ENCODE measurements at regions not wholly inside any gene's neighbourhood (a gene's known extent, or its start where the extent isn't known, plus 50 kb on each side); places are given as distances from the start of the nearest gene placed in this dataset.

GRCh38 chr10:78366663-78367411 lies 333.2 kb downstream of the RPS24 start:
- no peak for DNase-seq (ENCODE audit: low spot score)

GRCh38 chr10:78367751-78368150 lies 334.1 kb downstream of the RPS24 start:
- no peak for DNase-seq (ENCODE audit: low spot score)

- no peak for DNase-seq (ENCODE audit: low spot score)
These were observed 337.5 kb downstream of the RPS24 start for GRCh38 chr10:78371136-78371535.

- DNase-seq (ENCODE audit: low spot score): no peak
These were observed 339.1 kb downstream of the RPS24 start for GRCh38 chr10:78372806-78373205.

GRCh38 chr10:78374331-78375028 lies 340.8 kb downstream of the RPS24 start:
- DNase-seq (ENCODE audit: low spot score): no peak

GRCh38 chr10:78375854-78376785 lies 342.5 kb downstream of the RPS24 start:
- DNase-seq (ENCODE audit: low spot score): no peak

- DNase-seq (ENCODE audit: low spot score): no peak
These were observed 343.7 kb downstream of the RPS24 start for GRCh38 chr10:78377356-78377755.

- no peak for DNase-seq (ENCODE audit: low spot score)
These were observed 344.5 kb downstream of the RPS24 start for GRCh38 chr10:78378192-78378591.

- DNase-seq (ENCODE audit: low spot score): no peak
These were observed 347.4 kb downstream of the RPS24 start for GRCh38 chr10:78381107-78381506.

- no peak for DNase-seq (ENCODE audit: low spot score)
These were observed 348.4 kb downstream of the RPS24 start for GRCh38 chr10:78382047-78382446.

GRCh38 chr10:78382772-78383171 lies 349.1 kb downstream of the RPS24 start:
- DNase-seq (ENCODE audit: low spot score): no peak

GRCh38 chr10:78383378-78384048 lies 349.9 kb downstream of the RPS24 start:
- no peak for DNase-seq (ENCODE audit: low spot score)

- no peak for DNase-seq (ENCODE audit: low spot score)
These were observed 350.4 kb downstream of the RPS24 start for GRCh38 chr10:78384049-78384431.

- no peak for DNase-seq (ENCODE audit: low spot score)
These were observed 351.9 kb downstream of the RPS24 start for GRCh38 chr10:78385599-78385998.

GRCh38 chr10:78386509-78386908 lies 352.8 kb downstream of the RPS24 start:
- DNase-seq (ENCODE audit: low spot score): no peak

GRCh38 chr10:78388331-78389050 lies 354.8 kb downstream of the RPS24 start:
- DNase-seq (ENCODE audit: low spot score): no peak

GRCh38 chr10:78389419-78389818 lies 355.8 kb downstream of the RPS24 start:
- DNase-seq (ENCODE audit: low spot score): no peak

- no peak for DNase-seq (ENCODE audit: low spot score)
These were observed 356.4 kb downstream of the RPS24 start for GRCh38 chr10:78390051-78390450.

GRCh38 chr10:78390817-78391216 lies 357.2 kb downstream of the RPS24 start:
- DNase-seq (ENCODE audit: low spot score): no peak

- no peak for DNase-seq (ENCODE audit: low spot score)
These were observed 357.9 kb downstream of the RPS24 start for GRCh38 chr10:78391585-78391984.

- DNase-seq (ENCODE audit: low spot score): no peak
These were observed 358.5 kb downstream of the RPS24 start for GRCh38 chr10:78392197-78392596.
